GM12878 (cell line): ENCODE measurements at regions not wholly inside any gene's neighbourhood (a gene's known extent, or its start where the extent isn't known, plus 50 kb on each side); places are given as distances from the start of the nearest gene placed in this dataset.
A peak's percentile ranks its signal among the peaks of the same experiment; 100 is the strongest.

Experiments
- ATAC-seq: fragments of 200-7000 bp; cut with Tn5 transposase; 3 replicates; pipeline ENCODE4 v1.9.1; 2020; ENCODE audit warnings: mild to moderate bottlenecking, moderate library complexity
- BruUV-seq: library from RNA; stranded (reverse); fragments of 400-500 nt; replicated peaks from 2 replicates; lab custom pipeline; 2021; lab: Mats Ljungman, UMichigan
- CTCF ChIA-PET: fragments of 300-600 bp; sonication (Branson Sonifier 250); formaldehyde crosslinking; extraction: SDS; loops from one replicate; lab custom pipeline; 2021; ENCODE audit warnings: inconsistent platforms; lab: Yijun Ruan, JAX
- POLR2A ChIA-PET: fragments of 350-600 bp; formaldehyde crosslinking; extraction: SDS; loops from one replicate; lab custom pipeline; 2021; ENCODE audit warnings: inconsistent platforms; lab: Charles Lee
- RAD21 ChIA-PET: fragments of 300-600 bp; sonication (Branson Sonifier 250); formaldehyde crosslinking; loops from one replicate; lab custom pipeline; 2023; ENCODE audit warnings: antibody characterized with exemption; ENCODE audit not compliant: unreplicated experiment; lab: Charles Lee
- SMC1A ChIA-PET: fragments of 300-600 bp; sonication (Branson Sonifier 250); formaldehyde crosslinking; loops from one replicate; lab custom pipeline; 2023; ENCODE audit not compliant: unreplicated experiment, uncharacterized antibody; lab: Charles Lee
- DNase-seq: peaks from one replicate; pipeline ENCODE4 v3.0.0-alpha.2; 2011; ENCODE audit warnings: low read depth, low spot score
- FAIRE-seq: peaks from 3 replicates; lab custom pipeline; 2011; peaks lifted over from hg19 to GRCh38; lab: Jason Lieb, UNC
- H2AFZ ChIP-seq: 2 replicates; pipeline ENCODE4 v1.6.0; 2011; ENCODE audit warnings: low read depth, low read length, control low read depth; ENCODE audit not compliant: control insufficient read depth
- H3K27ac ChIP-seq: 2 replicates; pipeline ENCODE4 v1.5.1; 2011; ENCODE audit warnings: control low read depth; ENCODE audit not compliant: control insufficient read depth, insufficient read depth
- H3K27me3 ChIP-seq, 2 experiments: replicated peaks in 1 of 2; 2 replicates each; pipeline versions ENCODE4 v1.6.0 to v1.6.1; 2011; ENCODE audit warnings: low read length in 1 of 2; ENCODE audit not compliant: control insufficient read depth in 2 of 2, insufficient read depth in 2 of 2
- H3K36me3 ChIP-seq, 2 experiments: 2 replicates each; pipeline ENCODE4 v1.5.1; 2011; ENCODE audit warnings: low read length in 1 of 2; ENCODE audit not compliant: control insufficient read depth in 2 of 2, insufficient read depth in 2 of 2
- H3K4me1 ChIP-seq: 2 replicates; pipeline ENCODE4 v1.6.1; 2011; ENCODE audit warnings: mild to moderate bottlenecking, low read length, moderate library complexity, mixed read lengths; ENCODE audit not compliant: control insufficient read depth, insufficient read depth
- H3K4me2 ChIP-seq: 2 replicates; pipeline ENCODE4 v1.6.0; 2011; ENCODE audit warnings: control low read depth; ENCODE audit not compliant: control insufficient read depth, insufficient read depth
- H3K4me3 ChIP-seq: fragments of 200-600 bp; sonication (generic); 2 replicates; pipeline ENCODE4 v1.5.1; 2016
- H3K79me2 ChIP-seq: 2 replicates; pipeline ENCODE4 v1.6.0; 2011; ENCODE audit warnings: low read length; ENCODE audit not compliant: control insufficient read depth, insufficient read depth
- H3K9ac ChIP-seq: 2 replicates; pipeline ENCODE4 v1.8.0; 2011; ENCODE audit warnings: low read length, control low read depth, mixed read lengths; ENCODE audit not compliant: control insufficient read depth, insufficient read depth
- H3K9me3 ChIP-seq: replicated peaks from 3 replicates; pipeline ENCODE4 v1.5.1; 2011; ENCODE audit warnings: mild to moderate bottlenecking, low read length; ENCODE audit not compliant: control insufficient read depth, insufficient read depth
- H4K20me1 ChIP-seq: 2 replicates; pipeline ENCODE4 v1.6.0; 2011; ENCODE audit not compliant: control insufficient read depth, insufficient read depth
- DPF2 ChIP-seq: fragments of 450-650 bp; IDR thresholded peaks from 2 replicates; pipeline ENCODE4 v1.6.1; 2017; ENCODE audit warnings: mild to moderate bottlenecking
- NFYB ChIP-seq: IDR thresholded peaks from 2 replicates; pipeline ENCODE4 v1.6.1; 2011; ENCODE audit warnings: low read depth, mild to moderate bottlenecking, low read length, improper control_type of control experiment, moderate library complexity; ENCODE audit not compliant: insufficient read depth
- RAD51 ChIP-seq: fragments of 450-650 bp; IDR thresholded peaks from 2 replicates; pipeline ENCODE4 v1.6.1; 2016; ENCODE audit warnings: moderate library complexity, mild to moderate bottlenecking, inconsistent platforms
- SMAD5 ChIP-seq: IDR thresholded peaks from 2 replicates; pipeline ENCODE4 v1.6.1; 2016; ENCODE audit warnings: antibody characterized with exemption, low read depth
- ZSCAN29 ChIP-seq: fragments of 450-650 bp; IDR thresholded peaks from 2 replicates; pipeline ENCODE4 v1.6.1; 2017; ENCODE audit warnings: mild to moderate bottlenecking, moderate library complexity
- WGBS: methylation state at CpG from one replicate; pipeline ENCODE4 v1.1.6; 2016; ENCODE audit warnings: low lambda C conversion rate; ENCODE audit not compliant: insufficient replicate concordance, insufficient coverage; ENCODE audit errors: missing lambda C conversion rate; 5-methylcytosine and 5-hydroxymethylcytosine counted together
- in situ Hi-C: fragments of 300-500 bp; cut with MboI; formaldehyde crosslinking; loops from 9 replicates; pipeline ENCODE4 v1.14.3; 2018; ENCODE audit warnings: mixed read lengths
- intact Hi-C: fragments of 100-400 bp; cut with micrococcal nuclease; formaldehyde crosslinking; loops from one replicate; pipeline ENCODE4 v1.14.2; 2022; ENCODE audit not compliant: unreplicated experiment
- TF ChIP-seq, protein P1 (sequence below): fragments of 450-650 bp; conservative IDR thresholded peaks from 2 replicates; pipeline ENCODE4 v1.6.1; 2017; ENCODE audit warnings: mild to moderate bottlenecking, moderate library complexity
- TF ChIP-seq, protein P2 (sequence below): fragments of 450-650 bp; IDR thresholded peaks from 2 replicates; pipeline ENCODE4 v1.6.1; 2017; ENCODE audit warnings: mild to moderate bottlenecking, moderate library complexity
- TF ChIP-seq, protein P3 (sequence below): IDR thresholded peaks from 2 replicates; pipeline ENCODE4 v1.6.1; 2011; ENCODE audit warnings: low read depth, low read length, improper control_type of control experiment, borderline replicate concordance
- TF ChIP-seq, protein P4 (sequence below): fragments of 450-650 bp; IDR thresholded peaks from 2 replicates; pipeline ENCODE4 v1.6.1; 2017; ENCODE audit warnings: mild to moderate bottlenecking, low read depth, inconsistent platforms; ENCODE audit not compliant: poor library complexity, severe bottlenecking
- TF ChIP-seq, protein P5 (sequence below): fragments of 450-650 bp; IDR thresholded peaks from 2 replicates; pipeline ENCODE4 v1.6.1; 2017; ENCODE audit warnings: borderline replicate concordance

DNA sequence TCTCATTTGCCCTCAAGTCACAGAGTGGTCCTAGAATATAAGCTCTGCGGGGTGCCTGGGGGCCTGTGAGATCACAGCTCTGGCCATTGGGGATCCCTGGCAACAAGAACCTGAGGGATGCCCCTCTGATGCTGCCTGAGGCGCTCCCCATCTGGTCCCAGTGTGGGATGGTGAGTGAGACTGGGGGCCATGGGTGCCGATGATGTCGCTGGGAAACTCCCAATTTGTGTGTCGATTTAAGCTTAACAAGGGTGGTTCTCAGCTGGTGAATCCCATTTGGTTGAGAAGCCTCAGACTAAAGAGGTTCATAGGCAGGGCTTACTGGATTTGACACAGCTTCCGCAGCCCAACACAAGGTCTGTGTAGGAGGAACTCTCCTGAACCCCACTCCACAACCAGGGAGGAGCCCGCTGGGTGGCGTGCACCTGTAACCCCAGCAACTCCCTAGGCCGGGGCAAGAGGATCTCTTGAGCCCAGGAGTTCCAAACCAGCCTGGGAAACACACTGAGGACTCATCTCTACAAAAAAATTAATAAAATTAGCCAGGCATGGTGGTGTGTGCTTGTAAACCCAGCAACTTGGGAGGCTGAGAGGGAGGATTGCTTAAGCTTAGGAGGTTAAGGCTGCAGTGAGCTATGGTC is 63.7 kb upstream of the SIAH1 start:
- Histone ChIP-seq H3K9me3 (no peaks in the 10 kb centered on the region), H3K4me3 (no peak overlapping the region), H3K27me3 (no peaks in the 10 kb centered on the region), H3K27ac (no peak overlapping the region), H2AFZ (no peak overlapping the region), H3K79me2 (no peaks in the 10 kb centered on the region), H3K36me3 (no peaks in the 10 kb centered on the region), H3K4me2 (no peak overlapping the region), H4K20me1 (no peaks in the 10 kb centered on the region), H3K4me1 (no peaks in the 10 kb centered on the region), H3K9ac (no peak overlapping the region)
- DNase-seq, result no peak
- WGBS, result 84% methylated on average over 9 of the region's 9 CpGs
- ChIA-PET CTCF (interaction anchor here (0.6 kb wide), 2 partner anchors 23 to 129 kb away, joined by 3 read pairs; no protein-coding TSS in a partner anchor), RAD21 (interaction anchor here (0.5 to 1.9 kb wide), 3 partner anchors 9 to 82 kb away, joined by 3 to 7 read pairs (median 3); no protein-coding TSS in a partner anchor), SMC1A (interaction anchor here (0.7 to 4.4 kb wide), 2 partner anchors 7 to 38 kb away, joined by 3 to 24 read pairs; no protein-coding TSS in a partner anchor), POLR2A (interaction anchor here (0.6 to 1.0 kb wide), 2 partner anchors 9 to 46 kb away, joined by 3 to 8 read pairs; no protein-coding TSS in a partner anchor)
- intact Hi-C loops, result no loop called here
- in situ Hi-C loops, result no loop called here
- ATAC-seq, result peak; percentile 44
- BruUV-seq, result no TSS peak
- no peak for FAIRE-seq
- TF ChIP-seq, protein P1, sequence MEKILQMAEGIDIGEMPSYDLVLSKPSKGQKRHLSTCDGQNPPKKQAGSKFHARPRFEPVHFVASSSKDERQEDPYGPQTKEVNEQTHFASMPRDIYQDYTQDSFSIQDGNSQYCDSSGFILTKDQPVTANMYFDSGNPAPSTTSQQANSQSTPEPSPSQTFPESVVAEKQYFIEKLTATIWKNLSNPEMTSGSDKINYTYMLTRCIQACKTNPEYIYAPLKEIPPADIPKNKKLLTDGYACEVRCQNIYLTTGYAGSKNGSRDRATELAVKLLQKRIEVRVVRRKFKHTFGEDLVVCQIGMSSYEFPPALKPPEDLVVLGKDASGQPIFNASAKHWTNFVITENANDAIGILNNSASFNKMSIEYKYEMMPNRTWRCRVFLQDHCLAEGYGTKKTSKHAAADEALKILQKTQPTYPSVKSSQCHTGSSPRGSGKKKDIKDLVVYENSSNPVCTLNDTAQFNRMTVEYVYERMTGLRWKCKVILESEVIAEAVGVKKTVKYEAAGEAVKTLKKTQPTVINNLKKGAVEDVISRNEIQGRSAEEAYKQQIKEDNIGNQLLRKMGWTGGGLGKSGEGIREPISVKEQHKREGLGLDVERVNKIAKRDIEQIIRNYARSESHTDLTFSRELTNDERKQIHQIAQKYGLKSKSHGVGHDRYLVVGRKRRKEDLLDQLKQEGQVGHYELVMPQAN, result no peak
- TF ChIP-seq RAD51 (no peak), ZSCAN29 (no peak), SMAD5 (no peak), NFYB (no peak), DPF2 (no peak)
- TF ChIP-seq, protein P2, sequence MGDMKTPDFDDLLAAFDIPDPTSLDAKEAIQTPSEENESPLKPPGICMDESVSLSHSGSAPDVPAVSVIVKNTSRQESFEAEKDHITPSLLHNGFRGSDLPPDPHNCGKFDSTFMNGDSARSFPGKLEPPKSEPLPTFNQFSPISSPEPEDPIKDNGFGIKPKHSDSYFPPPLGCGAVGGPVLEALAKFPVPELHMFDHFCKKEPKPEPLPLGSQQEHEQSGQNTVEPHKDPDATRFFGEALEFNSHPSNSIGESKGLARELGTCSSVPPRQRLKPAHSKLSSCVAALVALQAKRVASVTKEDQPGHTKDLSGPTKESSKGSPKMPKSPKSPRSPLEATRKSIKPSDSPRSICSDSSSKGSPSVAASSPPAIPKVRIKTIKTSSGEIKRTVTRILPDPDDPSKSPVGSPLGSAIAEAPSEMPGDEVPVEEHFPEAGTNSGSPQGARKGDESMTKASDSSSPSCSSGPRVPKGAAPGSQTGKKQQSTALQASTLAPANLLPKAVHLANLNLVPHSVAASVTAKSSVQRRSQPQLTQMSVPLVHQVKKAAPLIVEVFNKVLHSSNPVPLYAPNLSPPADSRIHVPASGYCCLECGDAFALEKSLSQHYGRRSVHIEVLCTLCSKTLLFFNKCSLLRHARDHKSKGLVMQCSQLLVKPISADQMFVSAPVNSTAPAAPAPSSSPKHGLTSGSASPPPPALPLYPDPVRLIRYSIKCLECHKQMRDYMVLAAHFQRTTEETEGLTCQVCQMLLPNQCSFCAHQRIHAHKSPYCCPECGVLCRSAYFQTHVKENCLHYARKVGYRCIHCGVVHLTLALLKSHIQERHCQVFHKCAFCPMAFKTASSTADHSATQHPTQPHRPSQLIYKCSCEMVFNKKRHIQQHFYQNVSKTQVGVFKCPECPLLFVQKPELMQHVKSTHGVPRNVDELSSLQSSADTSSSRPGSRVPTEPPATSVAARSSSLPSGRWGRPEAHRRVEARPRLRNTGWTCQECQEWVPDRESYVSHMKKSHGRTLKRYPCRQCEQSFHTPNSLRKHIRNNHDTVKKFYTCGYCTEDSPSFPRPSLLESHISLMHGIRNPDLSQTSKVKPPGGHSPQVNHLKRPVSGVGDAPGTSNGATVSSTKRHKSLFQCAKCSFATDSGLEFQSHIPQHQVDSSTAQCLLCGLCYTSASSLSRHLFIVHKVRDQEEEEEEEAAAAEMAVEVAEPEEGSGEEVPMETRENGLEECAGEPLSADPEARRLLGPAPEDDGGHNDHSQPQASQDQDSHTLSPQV, result no peak
- TF ChIP-seq, protein P3, sequence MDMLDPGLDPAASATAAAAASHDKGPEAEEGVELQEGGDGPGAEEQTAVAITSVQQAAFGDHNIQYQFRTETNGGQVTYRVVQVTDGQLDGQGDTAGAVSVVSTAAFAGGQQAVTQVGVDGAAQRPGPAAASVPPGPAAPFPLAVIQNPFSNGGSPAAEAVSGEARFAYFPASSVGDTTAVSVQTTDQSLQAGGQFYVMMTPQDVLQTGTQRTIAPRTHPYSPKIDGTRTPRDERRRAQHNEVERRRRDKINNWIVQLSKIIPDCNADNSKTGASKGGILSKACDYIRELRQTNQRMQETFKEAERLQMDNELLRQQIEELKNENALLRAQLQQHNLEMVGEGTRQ, result no peak
- TF ChIP-seq, protein P4, sequence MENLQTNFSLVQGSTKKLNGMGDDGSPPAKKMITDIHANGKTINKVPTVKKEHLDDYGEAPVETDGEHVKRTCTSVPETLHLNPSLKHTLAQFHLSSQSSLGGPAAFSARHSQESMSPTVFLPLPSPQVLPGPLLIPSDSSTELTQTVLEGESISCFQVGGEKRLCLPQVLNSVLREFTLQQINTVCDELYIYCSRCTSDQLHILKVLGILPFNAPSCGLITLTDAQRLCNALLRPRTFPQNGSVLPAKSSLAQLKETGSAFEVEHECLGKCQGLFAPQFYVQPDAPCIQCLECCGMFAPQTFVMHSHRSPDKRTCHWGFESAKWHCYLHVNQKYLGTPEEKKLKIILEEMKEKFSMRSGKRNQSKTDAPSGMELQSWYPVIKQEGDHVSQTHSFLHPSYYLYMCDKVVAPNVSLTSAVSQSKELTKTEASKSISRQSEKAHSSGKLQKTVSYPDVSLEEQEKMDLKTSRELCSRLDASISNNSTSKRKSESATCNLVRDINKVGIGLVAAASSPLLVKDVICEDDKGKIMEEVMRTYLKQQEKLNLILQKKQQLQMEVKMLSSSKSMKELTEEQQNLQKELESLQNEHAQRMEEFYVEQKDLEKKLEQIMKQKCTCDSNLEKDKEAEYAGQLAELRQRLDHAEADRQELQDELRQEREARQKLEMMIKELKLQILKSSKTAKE, result no peak
- TF ChIP-seq, protein P5, sequence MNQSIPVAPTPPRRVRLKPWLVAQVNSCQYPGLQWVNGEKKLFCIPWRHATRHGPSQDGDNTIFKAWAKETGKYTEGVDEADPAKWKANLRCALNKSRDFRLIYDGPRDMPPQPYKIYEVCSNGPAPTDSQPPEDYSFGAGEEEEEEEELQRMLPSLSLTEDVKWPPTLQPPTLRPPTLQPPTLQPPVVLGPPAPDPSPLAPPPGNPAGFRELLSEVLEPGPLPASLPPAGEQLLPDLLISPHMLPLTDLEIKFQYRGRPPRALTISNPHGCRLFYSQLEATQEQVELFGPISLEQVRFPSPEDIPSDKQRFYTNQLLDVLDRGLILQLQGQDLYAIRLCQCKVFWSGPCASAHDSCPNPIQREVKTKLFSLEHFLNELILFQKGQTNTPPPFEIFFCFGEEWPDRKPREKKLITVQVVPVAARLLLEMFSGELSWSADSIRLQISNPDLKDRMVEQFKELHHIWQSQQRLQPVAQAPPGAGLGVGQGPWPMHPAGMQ, result no peak
